Caco-2 (cell line): ENCODE measurements at regions not wholly inside any gene's neighbourhood (a gene's known extent, or its start where the extent isn't known, plus 50 kb on each side); places are given as distances from the start of the nearest gene placed in this dataset.
A peak's percentile ranks its signal among the peaks of the same experiment; 100 is the strongest.

ENCODE experiments used
- BruUV-seq: library from RNA; stranded (reverse); fragments of 400-500 nt; replicated peaks from 2 replicates; lab custom pipeline; 2021; lab: Mats Ljungman, UMichigan
- CTCF ChIA-PET: fragments of 300-600 bp; sonication (Branson Sonifier 250); formaldehyde crosslinking; loops from one replicate; lab custom pipeline; 2022; ENCODE audit warnings: antibody characterized with exemption; lab: Charles Lee
- POLR2A ChIA-PET: fragments of 300-600 bp; sonication (Branson Sonifier 250); formaldehyde crosslinking; loops from one replicate; lab custom pipeline; 2022; ENCODE audit warnings: antibody characterized with exemption; lab: Charles Lee
- DNase-seq, 2 experiments: peaks; one replicate each; pipeline versions ENCODE4 v3.0.0 to v3.0.0-alpha.2; 2020 to 2022
- H3K27me3 ChIP-seq: replicated peaks from 2 replicates; pipeline ENCODE4 v1.6.0; 2011; ENCODE audit warnings: low read length; ENCODE audit not compliant: control insufficient read depth, insufficient read depth
- H3K36me3 ChIP-seq: 2 replicates; pipeline ENCODE4 v1.5.1; 2011; ENCODE audit warnings: low read length; ENCODE audit not compliant: control insufficient read depth, insufficient read depth
- H3K4me1 ChIP-seq: fragments of 250-450 bp; sonication (Bioruptor Pico); 2 replicates; pipeline ENCODE4 v1.5.1; 2020; ENCODE audit warnings: mild to moderate bottlenecking
- H3K4me3 ChIP-seq: 2 replicates; pipeline ENCODE4 v1.5.1; 2011; ENCODE audit warnings: low read depth, mild to moderate bottlenecking, control low read depth, low read length
- H3K9me3 ChIP-seq: fragments of 250-450 bp; sonication (Bioruptor Pico); 2 replicates; pipeline ENCODE4 v1.5.1; 2020; ENCODE audit warnings: mild to moderate bottlenecking, moderate library complexity
- H3K27ac Mint-ChIP-seq: one replicate; pipeline ENCODE4 v1.8.0; 2022; ENCODE audit warnings: mixed read lengths; ENCODE audit not compliant: unreplicated experiment
- H3K27me3 Mint-ChIP-seq: one replicate; pipeline ENCODE4 v1.8.0; 2022; ENCODE audit warnings: mixed read lengths; ENCODE audit not compliant: insufficient read depth, unreplicated experiment
- H3K36me3 Mint-ChIP-seq: one replicate; pipeline ENCODE4 v1.8.0; 2022; ENCODE audit warnings: mild to moderate bottlenecking, mixed read lengths; ENCODE audit not compliant: insufficient read depth, unreplicated experiment
- H3K4me1 Mint-ChIP-seq: one replicate; pipeline ENCODE4 v1.8.0; 2022; ENCODE audit warnings: low read depth, mixed read lengths; ENCODE audit not compliant: unreplicated experiment
- H3K4me3 Mint-ChIP-seq: one replicate; pipeline ENCODE4 v1.8.0; 2022; ENCODE audit warnings: mild to moderate bottlenecking, moderate library complexity, mixed read lengths; ENCODE audit not compliant: unreplicated experiment
- H3K9me3 Mint-ChIP-seq: one replicate; pipeline ENCODE4 v1.8.0; 2022; ENCODE audit warnings: mixed read lengths; ENCODE audit not compliant: unreplicated experiment
- intact Hi-C: fragments of 100-400 bp; cut with micrococcal nuclease; formaldehyde crosslinking; loops from one replicate; pipeline ENCODE4 v1.10.0; 2022; ENCODE audit not compliant: unreplicated experiment
- TF ChIP-seq, protein P1 (sequence below), 2 experiments: fragments of 200-600 bp in 1 of 2; IDR thresholded peaks; 1 replicate in 1 of 2; 2 replicates in 1 of 2; pipeline versions ENCODE4 v1.5.1 to v1.8.0; 2011 to 2022; ENCODE audit warnings: antibody characterized with exemption in 1 of 2, control low read depth in 1 of 2, inconsistent platforms in 1 of 2, low read depth in 1 of 2, low read length in 1 of 2, mild to moderate bottlenecking in 1 of 2, moderate library complexity in 1 of 2; ENCODE audit not compliant: insufficient read depth in 1 of 2, severe bottlenecking in 1 of 2, unreplicated experiment in 1 of 2

DNA sequence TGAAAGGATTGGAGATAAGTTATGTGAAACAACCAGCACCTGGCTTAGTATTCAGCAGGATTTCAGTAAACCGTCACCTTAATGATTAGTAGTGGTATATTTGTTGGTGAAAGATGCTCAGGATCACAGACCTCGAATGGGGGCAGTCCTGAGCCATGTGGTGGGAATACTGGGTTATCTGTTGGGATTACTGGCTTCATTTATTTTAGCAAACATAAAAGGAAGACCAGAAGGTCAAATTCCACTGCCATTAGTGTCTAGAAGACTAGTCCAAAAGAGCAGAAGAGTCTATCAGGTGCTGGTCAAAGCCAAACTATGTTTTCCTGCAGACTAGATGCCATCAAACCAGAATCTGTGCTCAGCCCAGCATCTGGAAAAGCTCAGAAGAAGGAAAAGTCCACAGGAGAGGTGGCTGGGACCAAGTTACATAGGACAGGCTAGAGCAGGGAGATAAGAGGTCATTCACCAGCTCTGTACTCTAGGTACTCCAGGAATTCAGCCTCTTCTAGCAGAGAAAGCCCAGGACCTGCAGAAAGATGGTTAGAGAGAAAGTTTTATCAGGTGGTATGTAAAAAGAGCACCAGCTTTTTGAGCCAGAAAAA, 343.4 kb downstream of the PLPP3 start:
- TF ChIP-seq, protein P1, sequence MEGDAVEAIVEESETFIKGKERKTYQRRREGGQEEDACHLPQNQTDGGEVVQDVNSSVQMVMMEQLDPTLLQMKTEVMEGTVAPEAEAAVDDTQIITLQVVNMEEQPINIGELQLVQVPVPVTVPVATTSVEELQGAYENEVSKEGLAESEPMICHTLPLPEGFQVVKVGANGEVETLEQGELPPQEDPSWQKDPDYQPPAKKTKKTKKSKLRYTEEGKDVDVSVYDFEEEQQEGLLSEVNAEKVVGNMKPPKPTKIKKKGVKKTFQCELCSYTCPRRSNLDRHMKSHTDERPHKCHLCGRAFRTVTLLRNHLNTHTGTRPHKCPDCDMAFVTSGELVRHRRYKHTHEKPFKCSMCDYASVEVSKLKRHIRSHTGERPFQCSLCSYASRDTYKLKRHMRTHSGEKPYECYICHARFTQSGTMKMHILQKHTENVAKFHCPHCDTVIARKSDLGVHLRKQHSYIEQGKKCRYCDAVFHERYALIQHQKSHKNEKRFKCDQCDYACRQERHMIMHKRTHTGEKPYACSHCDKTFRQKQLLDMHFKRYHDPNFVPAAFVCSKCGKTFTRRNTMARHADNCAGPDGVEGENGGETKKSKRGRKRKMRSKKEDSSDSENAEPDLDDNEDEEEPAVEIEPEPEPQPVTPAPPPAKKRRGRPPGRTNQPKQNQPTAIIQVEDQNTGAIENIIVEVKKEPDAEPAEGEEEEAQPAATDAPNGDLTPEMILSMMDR (IDR thresholded peaks at IDR 0.05; ENCODE audit: insufficient read depth in 1 of 2, low read depth in 1 of 2, low read length in 1 of 2, severe bottlenecking in 1 of 2, unreplicated experiment in 1 of 2), result no peak
- intact Hi-C loops, result loop anchor here (1.0 to 10.0 kb wide), 5 partner anchors 62 to 511 kb away; no protein-coding TSS in a partner anchor
- H3K4me3 Mint-ChIP-seq, result no peak overlapping the region
- ChIA-PET POLR2A (no interaction called here), CTCF (no interaction called here)
- no peak overlapping the region for H3K27ac Mint-ChIP-seq
- no peaks in the 10 kb centered on the region for H3K27me3 Mint-ChIP-seq
- H3K4me1 Mint-ChIP-seq, result peaks cover 17% of the 10 kb centered on the region
- Histone ChIP-seq H3K4me3 (no peak overlapping the region), H3K36me3 (no peaks in the 10 kb centered on the region), H3K4me1 (peaks cover 11% of the 10 kb centered on the region), H3K27me3 (no peaks in the 10 kb centered on the region), H3K9me3 (no peaks in the 10 kb centered on the region)
- H3K36me3 Mint-ChIP-seq, result no peaks in the 10 kb centered on the region
- BruUV-seq, result no TSS peak
- H3K9me3 Mint-ChIP-seq, result no peaks in the 10 kb centered on the region
- DNase-seq, result peak; percentile 53 to 54

GRCh38 chr1:56229186-56229585, 350.2 kb downstream of the PLPP3 start:
- no TSS peak for BruUV-seq
- TF ChIP-seq, protein P1 (IDR thresholded peaks at IDR 0.05; ENCODE audit: insufficient read depth in 1 of 2, low read depth in 1 of 2, low read length in 1 of 2, severe bottlenecking in 1 of 2, unreplicated experiment in 1 of 2), result no peak
- DNase-seq, result no peak
- H3K4me1 Mint-ChIP-seq, result no peaks in the 10 kb centered on the region
- Histone ChIP-seq H3K4me3 (no peak overlapping the region), H3K27me3 (no peaks in the 10 kb centered on the region), H3K4me1 (no peaks in the 10 kb centered on the region), H3K9me3 (no peaks in the 10 kb centered on the region), H3K36me3 (no peaks in the 10 kb centered on the region)
- ChIA-PET CTCF (no interaction called here), POLR2A (no interaction called here)
- H3K9me3 Mint-ChIP-seq, result peaks cover 9% of the 10 kb centered on the region
- H3K27ac Mint-ChIP-seq, result no peak overlapping the region
- H3K36me3 Mint-ChIP-seq, result no peaks in the 10 kb centered on the region
- no peak overlapping the region for H3K4me3 Mint-ChIP-seq
- no peaks in the 10 kb centered on the region for H3K27me3 Mint-ChIP-seq
- intact Hi-C loops, result no loop called here

DNA sequence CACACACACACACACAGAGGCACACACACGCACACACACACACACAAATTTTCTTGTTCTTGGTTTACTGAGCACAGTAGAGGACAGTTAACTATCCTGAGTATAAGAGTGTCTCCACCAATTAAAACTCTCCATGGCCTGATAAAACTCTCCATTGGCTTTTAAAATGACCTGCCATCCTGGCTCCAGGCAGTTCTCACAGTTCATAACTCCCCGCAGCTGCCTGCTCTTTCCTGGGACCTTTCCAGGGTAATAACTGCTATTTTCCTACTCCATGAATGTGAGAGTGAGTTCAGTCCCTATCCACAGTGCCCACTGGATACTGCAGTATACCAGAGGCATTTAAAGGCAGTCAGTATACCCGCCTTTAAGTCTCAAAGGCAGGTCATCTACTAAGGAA, 351.5 kb downstream of the PLPP3 start:
- Mint-ChIP-seq H3K36me3 (no peaks in the 10 kb centered on the region), H3K4me1 (no peaks in the 10 kb centered on the region), H3K9me3 (peaks cover 9% of the 10 kb centered on the region), H3K27ac (no peak overlapping the region), H3K27me3 (no peaks in the 10 kb centered on the region), H3K4me3 (no peak overlapping the region)
- intact Hi-C loops, result no loop called here
- TF ChIP-seq, protein P1 (IDR thresholded peaks at IDR 0.05; ENCODE audit: insufficient read depth in 1 of 2, low read depth in 1 of 2, low read length in 1 of 2, severe bottlenecking in 1 of 2, unreplicated experiment in 1 of 2), result no peak
- no peaks in the 10 kb centered on the region for H3K36me3 ChIP-seq
- no peak for DNase-seq
- ChIA-PET CTCF (no interaction called here), POLR2A (no interaction called here)
- no peak overlapping the region for H3K4me3 ChIP-seq
- H3K4me1 ChIP-seq, result no peaks in the 10 kb centered on the region
- no TSS peak for BruUV-seq
- H3K9me3 ChIP-seq, result no peaks in the 10 kb centered on the region
- no peaks in the 10 kb centered on the region for H3K27me3 ChIP-seq
